GM18502 (cell line): ENCODE measurements at regions not wholly inside any gene's neighbourhood (a gene's known extent, or its start where the extent isn't known, plus 50 kb on each side); places are given as distances from the start of the nearest gene placed in this dataset.
A peak's percentile ranks its signal among the peaks of the same experiment; 100 is the strongest.

ENCODE experiments used
- ATAC-seq: cut with Tn5 transposase; IDR thresholded peaks from one replicate; pipeline ENCODE4 v1.9.1; 2021; ENCODE audit warnings: mild to moderate bottlenecking; ENCODE audit not compliant: unreplicated experiment, poor library complexity

DNA sequence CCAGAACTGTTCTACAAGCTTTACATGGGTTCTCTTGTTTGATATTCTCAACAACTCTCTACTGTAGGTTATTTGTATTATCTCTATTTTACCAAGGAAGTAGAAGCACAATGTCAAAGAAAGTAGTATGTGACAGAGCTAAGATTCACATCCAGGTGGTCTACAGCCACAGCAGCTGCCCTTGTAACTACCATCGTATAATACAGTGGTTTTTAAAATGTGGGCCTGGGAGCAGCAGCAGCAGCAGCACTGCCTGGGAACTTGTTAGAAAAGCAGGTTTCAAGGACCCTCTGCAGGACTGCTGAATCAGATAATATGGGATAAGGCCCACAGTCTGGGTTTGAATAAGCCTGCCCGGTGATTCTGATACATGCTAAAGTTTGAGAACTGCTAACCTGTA lies 357.1 kb upstream of the SATB1 start:
- ATAC-seq: no peak

DNA sequence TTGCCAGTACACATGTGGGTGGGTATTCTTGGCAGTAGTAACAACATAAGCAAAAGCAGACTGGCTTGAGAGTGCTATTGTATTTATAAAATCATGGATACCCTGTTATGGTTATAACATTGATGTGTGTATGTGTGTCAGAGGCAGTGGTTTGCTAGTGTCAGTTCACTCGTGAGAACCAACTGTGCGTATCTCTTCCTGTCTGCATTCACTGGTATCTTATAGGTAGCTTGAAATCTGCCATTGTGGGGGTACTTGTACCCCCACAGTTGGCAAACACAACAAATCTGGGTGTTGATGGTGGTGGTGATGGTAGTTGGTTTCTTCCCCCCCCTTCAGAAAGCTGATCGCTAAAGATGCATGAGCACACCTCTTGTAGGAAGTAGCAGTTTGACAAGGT lies 355.8 kb upstream of the SATB1 start:
- no peak for ATAC-seq

DNA sequence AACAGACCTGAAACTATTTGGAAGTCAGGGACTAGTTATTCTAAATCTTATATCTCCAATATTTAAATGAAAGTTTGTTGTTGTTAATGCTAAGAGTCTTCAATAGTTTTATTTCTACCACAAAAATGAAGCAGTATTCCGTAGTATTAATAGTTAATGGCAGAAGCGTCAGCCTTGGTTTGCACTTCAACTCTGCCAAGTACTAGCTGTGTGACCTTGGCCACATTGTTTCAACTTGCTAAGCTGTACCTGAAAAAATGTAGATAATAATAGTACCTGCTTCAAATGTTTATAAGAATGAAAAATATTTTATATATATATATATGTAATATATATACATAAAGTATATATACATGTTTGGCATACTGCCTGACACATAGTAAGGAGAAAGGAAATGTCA lies 354.6 kb upstream of the SATB1 start:
- no peak for ATAC-seq

DNA sequence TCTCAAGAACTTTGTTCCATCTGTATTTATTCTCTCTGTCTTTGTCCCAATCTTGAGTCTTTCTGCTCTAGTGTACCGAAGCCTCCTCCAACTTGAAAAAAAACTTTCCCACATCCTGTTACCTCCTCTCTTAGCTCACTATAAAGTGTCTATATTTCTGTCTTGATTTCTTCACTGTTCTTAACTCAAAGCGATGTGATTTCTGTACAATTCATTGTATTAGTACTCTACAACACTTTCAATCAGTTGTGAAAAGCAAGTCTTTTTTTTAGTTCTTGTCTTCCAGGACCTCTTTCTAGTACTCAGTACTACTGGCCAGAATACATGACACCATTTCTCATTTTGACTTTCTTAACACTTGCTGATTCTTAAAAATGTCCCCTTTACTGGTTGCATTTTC lies 353.5 kb upstream of the SATB1 start:
- ATAC-seq: no peak

DNA sequence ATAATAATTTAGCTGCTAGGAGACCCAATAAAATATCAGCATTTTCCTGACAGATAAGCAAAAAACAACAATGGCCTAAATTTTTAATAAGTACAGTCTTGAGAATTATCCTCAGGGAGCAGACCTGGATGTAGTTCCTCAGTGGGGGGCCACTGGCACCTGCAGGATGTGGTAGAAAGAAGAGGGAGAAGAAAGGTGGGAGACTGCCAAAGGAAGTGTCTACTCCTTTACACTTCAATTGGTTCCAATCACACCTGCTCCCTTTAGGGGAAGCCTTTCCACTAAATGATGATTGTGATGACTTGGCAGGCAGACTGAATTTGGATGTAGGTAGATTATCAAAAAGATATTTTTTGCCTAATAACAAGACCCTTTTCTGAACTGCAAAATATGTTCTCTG lies 353.0 kb upstream of the SATB1 start:
- no peak for ATAC-seq

DNA sequence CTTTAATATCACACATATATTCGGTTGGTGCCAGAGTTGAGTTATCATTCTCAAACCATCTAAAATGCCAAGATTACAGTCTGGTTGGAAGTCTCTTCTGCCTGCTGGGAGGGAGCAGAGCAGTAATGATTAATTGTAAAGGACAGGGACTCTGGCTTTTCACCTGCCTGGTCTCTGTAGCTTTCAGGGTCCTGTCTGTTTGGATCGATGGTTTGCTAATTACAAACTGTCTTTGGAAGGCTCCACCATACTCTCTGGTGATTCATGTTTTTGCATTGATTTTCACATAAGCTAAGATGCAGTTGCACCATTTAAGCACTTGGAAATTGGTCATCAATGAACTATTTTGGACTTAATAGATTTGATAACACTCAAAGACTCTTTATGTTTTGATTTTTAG lies 350.4 kb upstream of the SATB1 start:
- ATAC-seq: no peak

DNA sequence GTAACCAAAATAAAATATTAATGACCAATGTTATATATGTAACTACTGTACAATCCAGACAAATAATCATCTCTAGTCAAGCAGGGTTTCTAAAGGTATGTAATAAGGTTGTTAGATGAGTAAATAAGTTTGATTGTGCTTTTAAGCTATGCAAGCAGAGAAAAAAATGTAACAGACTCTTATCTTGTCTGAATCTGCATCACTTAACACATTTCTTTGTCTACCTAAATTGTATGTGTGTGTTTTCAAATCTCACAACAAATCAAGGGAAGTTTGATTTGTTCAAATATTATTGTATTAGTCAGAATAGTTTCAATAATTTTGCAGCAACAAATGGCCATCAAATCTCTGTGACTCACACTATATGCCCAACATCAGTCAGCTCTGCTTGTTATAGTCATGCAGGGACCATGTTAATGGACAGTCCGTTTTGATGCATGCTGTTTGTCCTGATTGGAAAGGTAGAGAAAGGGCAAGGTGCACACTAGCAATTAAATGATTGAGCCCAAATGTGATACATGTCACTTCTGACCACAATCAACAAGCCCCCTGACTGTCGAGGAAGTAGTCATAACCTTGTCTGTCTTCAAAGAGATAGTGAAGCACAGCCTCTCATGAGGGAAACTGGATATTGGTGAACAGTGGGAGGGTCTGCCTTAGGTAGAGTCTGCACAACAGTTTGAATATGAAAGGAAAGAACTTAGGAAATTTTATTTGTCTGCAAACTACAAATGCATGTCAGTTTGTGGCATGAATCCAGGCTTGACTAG lies 349.4 kb upstream of the SATB1 start:
- ATAC-seq: no peak

DNA sequence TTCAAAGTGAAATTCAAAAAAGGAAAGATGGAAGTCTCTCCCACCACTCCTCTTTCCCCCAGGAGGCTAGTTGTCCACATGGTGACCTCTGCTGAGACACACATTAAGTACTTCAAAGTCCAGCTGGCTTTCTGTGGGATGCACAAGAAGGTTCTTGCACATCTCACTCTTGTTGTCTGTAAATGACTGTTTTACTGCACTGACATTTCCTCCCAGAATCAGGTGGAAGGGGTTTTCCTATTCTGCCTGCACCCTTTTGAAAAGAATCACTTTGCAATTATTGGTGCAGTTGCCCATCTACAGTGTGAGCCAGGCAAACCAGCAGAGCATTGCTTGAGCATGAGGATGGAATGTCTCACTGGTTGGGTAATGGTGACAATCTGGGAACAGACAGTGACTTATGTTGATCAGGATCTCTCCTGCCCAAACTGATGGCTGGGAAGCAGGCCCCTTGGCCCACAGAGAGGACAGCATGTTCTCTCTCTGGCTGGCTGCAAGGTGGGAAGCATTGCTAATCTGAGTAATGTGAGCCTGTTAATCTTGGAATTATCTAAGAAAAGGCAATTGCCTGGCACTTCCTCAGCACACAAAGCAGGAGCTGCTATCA lies 347.7 kb upstream of the SATB1 start:
- ATAC-seq: no peak

DNA sequence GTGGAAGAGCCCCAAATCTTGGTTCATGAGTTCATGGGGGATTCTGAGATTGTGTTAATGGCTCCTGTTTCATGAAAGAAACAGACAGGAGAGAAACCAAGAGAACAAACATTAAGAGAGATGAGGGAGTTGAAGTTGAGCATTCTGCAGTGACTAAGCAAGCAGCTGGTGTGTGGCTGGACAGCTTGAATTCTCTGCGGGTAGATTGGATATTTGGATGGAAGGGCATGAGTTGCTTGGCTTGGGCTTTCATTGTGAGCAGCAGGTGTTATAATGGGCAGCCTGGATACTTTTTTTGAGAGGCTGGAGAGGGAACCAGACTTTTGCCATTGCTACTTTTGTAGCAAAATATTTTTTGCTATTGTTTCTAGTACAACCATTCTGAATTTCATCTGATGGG lies 346.8 kb upstream of the SATB1 start:
- ATAC-seq: no peak

DNA sequence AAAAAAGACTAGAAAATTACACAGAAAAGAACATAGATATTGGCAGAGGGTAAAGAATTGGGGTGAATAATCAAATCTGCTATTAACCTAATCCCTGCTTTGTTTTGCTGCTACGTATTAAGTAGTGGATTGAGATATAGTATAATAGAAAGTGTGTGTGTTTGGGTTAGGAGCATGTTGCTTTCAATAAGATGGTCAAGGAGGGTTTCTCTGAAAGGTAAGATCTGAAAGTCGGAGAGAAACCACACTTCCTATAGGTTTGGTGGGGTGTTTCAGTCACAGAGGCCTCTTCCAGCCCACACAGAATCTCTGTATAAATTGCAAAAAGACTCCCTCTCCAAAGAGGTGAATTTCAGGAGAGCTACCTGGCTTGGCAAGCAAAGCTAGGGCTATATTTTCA lies 345.7 kb upstream of the SATB1 start:
- no peak for ATAC-seq

DNA sequence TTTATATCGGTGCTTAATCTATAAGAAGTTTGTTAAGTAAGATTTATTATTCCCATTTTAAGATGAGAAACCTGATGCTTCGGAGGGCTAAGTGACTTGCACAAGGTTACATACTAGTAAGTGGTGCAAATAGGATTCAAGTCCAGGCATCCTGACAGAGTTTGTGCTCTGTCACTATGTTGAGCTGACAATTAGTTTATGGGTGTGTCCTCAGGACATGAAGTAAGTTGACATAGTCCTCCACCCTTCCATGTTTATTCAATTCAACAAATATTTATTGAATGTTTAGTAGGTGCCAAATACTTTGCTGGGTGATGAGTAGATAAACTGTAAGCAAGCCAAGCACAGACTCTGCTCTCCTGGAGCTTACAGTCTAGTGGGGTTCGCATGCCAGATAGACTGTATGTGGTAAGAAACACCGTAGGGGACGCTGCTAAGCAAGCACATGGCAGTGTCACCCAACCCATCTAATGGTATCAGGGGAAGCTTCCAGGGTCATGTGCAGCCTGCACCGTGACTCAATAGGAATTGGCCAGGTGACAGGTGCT lies 342.7 kb upstream of the SATB1 start:
- ATAC-seq: no peak

DNA sequence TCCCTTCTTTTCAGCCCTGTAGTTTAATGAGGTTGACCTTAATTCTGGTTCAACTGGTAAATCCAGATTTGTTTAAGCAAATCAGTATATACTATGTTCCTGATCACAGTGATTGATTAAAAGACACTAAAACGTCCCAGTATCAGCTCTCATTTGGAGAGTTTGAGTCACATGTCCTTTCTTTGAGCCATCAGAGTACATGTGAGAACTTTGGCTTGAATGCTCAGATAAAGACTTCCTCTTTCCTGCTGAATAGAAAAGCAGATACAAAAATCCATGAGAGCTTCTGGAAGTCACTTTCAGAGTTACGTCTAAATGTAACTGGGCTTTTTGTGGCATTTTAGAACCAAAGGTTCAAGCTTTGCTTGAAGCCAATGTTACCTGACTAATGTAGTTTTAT lies 341.8 kb upstream of the SATB1 start:
- no peak for ATAC-seq

DNA sequence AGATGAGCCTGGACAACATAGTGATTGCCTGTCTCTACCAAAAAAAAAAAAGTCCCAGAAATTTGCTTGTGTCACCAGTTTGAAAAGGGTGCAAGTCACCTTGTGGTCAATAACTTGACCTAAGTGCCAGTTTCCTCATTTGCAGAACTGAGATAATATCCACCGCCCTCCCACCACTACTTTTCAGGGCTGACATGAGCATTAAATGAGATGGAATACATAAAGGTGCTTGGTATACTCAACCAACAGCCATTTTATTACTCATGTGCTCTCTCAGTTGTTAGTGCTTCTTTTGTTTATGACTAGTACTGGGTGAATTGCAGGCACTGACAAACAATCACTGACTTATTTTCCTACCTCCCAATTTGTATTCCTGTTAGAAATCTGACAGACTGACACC lies 340.5 kb upstream of the SATB1 start:
- ATAC-seq: no peak

DNA sequence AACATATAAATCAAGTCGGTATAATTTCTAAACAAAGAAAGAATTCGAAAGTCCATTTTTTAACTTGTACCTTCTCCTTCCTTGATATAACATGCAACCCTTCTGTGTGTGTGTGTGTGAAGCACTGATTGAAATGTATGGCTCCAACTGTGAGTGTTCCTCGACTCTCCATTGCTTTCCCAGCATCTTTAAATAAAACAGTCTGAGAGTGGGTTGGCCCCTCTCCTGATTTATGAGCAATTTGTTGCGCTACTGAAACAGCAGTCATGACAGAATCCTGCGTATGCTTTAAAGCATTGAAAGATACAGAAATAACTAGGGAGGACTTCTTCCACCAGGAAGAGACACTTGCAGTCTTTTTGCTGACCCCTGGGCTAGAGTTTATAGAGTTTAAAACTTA lies 340.0 kb upstream of the SATB1 start:
- ATAC-seq: no peak

DNA sequence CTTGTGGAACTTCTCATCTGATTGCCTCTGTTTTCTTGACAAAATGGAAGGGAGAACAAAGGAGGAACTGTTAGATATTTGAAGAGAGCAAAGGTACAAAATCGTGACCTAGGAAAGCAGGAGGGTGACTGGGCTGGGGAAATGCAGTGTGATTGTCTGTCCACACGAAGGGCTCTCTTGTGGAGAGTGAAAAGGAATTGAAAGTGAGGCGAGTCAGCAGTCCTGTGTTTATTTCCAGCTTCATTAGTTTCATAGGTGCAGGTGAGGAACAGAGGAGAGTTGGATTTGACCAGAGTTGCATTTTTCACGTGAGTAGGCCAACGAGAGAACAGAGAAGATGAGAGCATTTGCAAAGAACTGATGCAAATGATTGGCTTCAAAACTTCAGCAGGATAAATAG lies 336.4 kb upstream of the SATB1 start:
- no peak for ATAC-seq

DNA sequence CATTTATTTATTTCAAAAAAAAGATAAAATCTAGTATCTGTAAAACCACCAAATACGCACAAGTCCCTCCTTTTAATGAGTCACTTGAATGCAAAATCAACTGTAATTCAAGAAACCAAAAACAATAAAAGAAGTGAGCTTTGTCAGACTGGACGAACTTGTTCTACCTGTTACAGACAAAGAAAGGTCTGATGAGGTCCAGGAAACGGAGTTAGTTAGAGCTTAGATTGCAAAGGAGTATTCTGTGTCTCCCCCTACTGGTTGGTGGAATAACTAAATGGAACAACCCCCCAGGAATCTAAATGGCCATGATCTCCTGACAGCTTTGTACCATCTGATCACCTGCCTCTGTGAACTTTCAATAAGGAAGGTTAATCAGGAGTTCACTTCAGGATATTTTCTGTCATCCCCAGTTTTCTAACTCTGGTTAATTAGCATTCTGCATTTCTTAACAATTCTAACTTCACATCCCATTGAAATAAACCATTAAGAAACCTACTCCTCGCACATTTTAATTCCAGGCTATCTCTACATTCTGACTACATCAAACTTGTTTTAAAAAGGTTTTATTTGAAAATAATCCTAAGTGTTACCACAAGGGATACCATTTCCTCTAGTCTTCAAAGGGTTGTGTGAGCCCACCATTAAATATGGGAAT lies 333.0 kb upstream of the SATB1 start:
- peak; percentile 95 for ATAC-seq

DNA sequence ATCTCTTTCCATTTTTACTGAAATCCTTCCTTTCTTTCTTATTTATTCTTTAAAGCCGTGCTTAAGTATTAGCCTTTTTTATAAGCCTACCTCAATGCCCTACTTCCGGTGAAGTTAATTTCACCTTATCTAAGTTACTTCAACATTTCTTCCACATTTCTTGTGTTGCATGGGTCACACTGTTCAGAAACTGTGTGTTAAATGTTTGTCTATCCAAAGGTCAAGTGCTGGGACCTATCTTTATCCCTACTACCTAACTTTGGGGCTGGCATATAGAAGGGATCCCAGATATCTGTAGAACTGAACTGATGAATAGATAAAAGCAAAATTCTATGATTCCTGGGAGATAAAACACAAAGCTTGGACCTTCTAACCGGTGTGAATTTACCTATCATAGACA lies 332.3 kb upstream of the SATB1 start:
- ATAC-seq: no peak

DNA sequence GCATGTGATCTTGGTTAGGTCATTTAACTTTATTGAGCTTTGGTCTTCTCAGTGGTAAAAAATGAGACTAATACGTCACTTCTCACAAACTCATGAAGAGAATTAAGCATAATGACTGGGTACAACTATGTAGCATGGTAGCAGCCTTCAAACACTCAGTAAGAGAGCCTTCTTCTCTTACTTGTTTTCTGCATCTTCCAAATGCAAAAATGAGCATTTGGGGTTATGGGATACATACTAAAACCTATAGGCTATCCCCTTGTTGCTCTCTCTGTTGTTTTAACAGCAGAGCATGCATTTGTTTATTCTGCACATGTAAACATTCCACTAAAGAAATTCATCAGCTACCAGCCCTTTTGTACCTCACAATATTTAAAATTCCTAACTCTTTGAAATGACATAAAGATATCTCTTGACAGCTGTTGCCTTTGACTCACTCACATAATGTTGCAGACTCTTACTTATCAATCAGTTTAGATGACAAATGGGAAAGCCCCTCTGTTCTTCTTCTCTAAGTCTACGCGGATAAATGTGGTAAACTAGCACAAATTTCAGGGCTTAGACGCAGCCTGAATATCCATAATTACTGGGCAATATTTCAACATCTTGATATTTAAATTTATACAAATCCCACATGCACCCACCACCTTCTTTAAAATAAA lies 327.3 kb upstream of the SATB1 start:
- ATAC-seq: no peak

DNA sequence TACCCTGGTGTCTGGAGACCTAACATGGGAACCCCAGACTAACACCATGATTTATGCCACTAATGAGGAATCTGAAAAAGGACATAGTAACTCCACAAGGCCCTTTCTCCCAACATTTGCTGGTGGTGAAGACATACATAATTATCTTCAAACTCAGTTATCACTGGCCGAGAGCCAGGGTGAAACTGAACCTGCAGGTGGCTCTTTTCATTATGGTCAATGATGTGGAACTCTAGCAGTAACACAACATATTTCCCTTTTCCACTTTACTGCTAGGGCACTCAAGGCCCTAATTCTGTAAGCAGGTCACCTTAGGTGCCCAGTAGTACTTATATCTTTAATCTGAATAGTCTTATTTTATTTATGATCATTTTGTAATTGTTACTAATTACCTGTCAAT lies 326.4 kb upstream of the SATB1 start:
- ATAC-seq: peak; percentile 59

DNA sequence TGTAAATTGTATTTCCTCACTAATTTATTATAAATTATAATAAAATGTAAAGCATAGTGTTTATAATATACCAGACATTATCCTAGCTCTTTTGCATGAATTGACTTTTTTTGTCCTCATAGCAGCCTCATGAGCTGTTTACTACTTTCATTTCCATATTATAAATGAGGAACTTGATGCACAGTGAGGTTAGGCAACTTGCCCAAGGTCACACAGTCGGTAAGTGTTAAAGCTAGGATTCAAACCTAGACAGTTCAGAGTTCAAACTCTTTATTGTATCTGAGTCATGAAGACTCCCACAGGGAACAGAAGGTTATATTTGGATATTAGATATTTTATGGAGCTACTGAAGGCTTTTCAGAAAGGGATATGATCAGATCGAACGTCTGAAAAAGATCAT lies 322.2 kb upstream of the SATB1 start:
- ATAC-seq: peak; percentile 61

DNA sequence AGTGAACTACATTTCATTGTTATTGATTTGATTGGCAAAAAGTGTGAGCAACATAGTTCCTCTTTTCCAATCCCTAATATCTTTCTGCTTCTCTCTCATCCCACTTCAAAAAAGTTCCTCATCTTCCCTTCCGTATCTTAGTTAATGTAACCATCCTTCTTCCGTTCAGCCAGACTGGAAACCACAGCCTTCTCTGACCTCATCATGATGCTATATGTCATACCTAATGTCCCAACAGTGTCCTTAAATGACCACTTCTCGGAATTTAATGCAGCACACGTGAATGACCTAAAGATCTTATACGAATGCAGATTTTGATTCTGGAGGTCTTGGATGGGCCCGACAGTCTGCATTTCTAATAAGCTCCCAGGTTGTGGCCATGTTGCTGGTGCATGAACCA lies 320.3 kb upstream of the SATB1 start:
- ATAC-seq: no peak
